ENCODE measurements at regions not wholly inside any gene's neighbourhood (a gene's known extent, or its start where the extent isn't known, plus 50 kb on each side); places are given as distances from the start of the nearest gene placed in this dataset.

- no peaks in the 10 kb centered on the region for H3K36me3 ChIP-seq (ENCODE audit: insufficient read depth, low read length)
- no peak overlapping the region for H3K9ac ChIP-seq (ENCODE audit: low read length)
- H2AFZ ChIP-seq (ENCODE audit: low read depth, low read length), result no peak overlapping the region
- H4K20me1 ChIP-seq (ENCODE audit: insufficient read depth), result no peaks in the 10 kb centered on the region
- no peaks in the 10 kb centered on the region for H3K9me2 ChIP-seq (ENCODE audit: insufficient read depth, low read length)
- TF ChIP-seq POLR2AphosphoS5 (IDR thresholded peaks at IDR 0.05) (no peak), CTCF (IDR thresholded peaks at IDR 0.05; ENCODE audit: poor library complexity, severe bottlenecking) (no peak), EZH2 (IDR thresholded peaks at IDR 0.05; ENCODE audit: borderline replicate concordance, insufficient read depth, low read length, poor library complexity, severe bottlenecking) (no peak), TAF1 (IDR thresholded peaks at IDR 0.05; ENCODE audit: low read depth) (no peak), MXI1 (conservative IDR thresholded peaks at IDR 0.05; ENCODE audit: poor library complexity, severe bottlenecking) (no peak), SMC3 (conservative IDR thresholded peaks at IDR 0.05; ENCODE audit: poor library complexity) (no peak), EP300 (conservative IDR thresholded peaks at IDR 0.05; ENCODE audit: poor library complexity, severe bottlenecking) (no peak), RAD21 (conservative IDR thresholded peaks at IDR 0.05) (no peak)
- TF ChIP-seq, protein P1, sequence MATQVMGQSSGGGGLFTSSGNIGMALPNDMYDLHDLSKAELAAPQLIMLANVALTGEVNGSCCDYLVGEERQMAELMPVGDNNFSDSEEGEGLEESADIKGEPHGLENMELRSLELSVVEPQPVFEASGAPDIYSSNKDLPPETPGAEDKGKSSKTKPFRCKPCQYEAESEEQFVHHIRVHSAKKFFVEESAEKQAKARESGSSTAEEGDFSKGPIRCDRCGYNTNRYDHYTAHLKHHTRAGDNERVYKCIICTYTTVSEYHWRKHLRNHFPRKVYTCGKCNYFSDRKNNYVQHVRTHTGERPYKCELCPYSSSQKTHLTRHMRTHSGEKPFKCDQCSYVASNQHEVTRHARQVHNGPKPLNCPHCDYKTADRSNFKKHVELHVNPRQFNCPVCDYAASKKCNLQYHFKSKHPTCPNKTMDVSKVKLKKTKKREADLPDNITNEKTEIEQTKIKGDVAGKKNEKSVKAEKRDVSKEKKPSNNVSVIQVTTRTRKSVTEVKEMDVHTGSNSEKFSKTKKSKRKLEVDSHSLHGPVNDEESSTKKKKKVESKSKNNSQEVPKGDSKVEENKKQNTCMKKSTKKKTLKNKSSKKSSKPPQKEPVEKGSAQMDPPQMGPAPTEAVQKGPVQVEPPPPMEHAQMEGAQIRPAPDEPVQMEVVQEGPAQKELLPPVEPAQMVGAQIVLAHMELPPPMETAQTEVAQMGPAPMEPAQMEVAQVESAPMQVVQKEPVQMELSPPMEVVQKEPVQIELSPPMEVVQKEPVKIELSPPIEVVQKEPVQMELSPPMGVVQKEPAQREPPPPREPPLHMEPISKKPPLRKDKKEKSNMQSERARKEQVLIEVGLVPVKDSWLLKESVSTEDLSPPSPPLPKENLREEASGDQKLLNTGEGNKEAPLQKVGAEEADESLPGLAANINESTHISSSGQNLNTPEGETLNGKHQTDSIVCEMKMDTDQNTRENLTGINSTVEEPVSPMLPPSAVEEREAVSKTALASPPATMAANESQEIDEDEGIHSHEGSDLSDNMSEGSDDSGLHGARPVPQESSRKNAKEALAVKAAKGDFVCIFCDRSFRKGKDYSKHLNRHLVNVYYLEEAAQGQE (IDR thresholded peaks at IDR 0.05; ENCODE audit: borderline replicate concordance), result no peak
- H3F3A ChIP-seq (ENCODE audit: insufficient read depth, low read length, poor library complexity, severe bottlenecking), result no peaks in the 10 kb centered on the region
- H3K27ac ChIP-seq (ENCODE audit: low read length), result no peak overlapping the region
- H3K27me3 ChIP-seq (ENCODE audit: insufficient read depth, low read depth, low read length), result peaks cover 13% of the 10 kb centered on the region
- H3K79me2 ChIP-seq (replicated peaks; ENCODE audit: insufficient read depth, low read length), result no peaks in the 10 kb centered on the region
- no peaks in the 10 kb centered on the region for H3K9me3 ChIP-seq (ENCODE audit: low read length)
- H3K4me3 ChIP-seq (ENCODE audit: low read length), result no peak overlapping the region
- no peak overlapping the region for H3K4me2 ChIP-seq (ENCODE audit: low read length)
Measured at GRCh38 chr11:19294444-19294843, 53.7 kb upstream of the E2F8 start.

GRCh38 chr11:19291064-19291463, 50.3 kb upstream of the E2F8 start:
- Histone ChIP-seq H3K27me3 (ENCODE audit: insufficient read depth, low read depth, low read length) (no peaks in the 10 kb centered on the region), H3K27ac (ENCODE audit: low read length) (no peak overlapping the region), H3K36me3 (ENCODE audit: insufficient read depth, low read length) (no peaks in the 10 kb centered on the region), H2AFZ (ENCODE audit: low read depth, low read length) (no peak overlapping the region), H3K79me2 (replicated peaks; ENCODE audit: insufficient read depth, low read length) (no peaks in the 10 kb centered on the region), H3K4me3 (ENCODE audit: low read length) (no peak overlapping the region), H3K9me3 (ENCODE audit: low read length) (no peaks in the 10 kb centered on the region), H3F3A (ENCODE audit: insufficient read depth, low read length, poor library complexity, severe bottlenecking) (no peaks in the 10 kb centered on the region), H3K9me2 (ENCODE audit: insufficient read depth, low read length) (no peaks in the 10 kb centered on the region), H3K9ac (ENCODE audit: low read length) (no peak overlapping the region), H4K20me1 (ENCODE audit: insufficient read depth) (no peaks in the 10 kb centered on the region), H3K4me2 (ENCODE audit: low read length) (no peak overlapping the region)
- TF ChIP-seq RAD21 (conservative IDR thresholded peaks at IDR 0.05) (no peak), POLR2AphosphoS5 (IDR thresholded peaks at IDR 0.05) (no peak), SMC3 (conservative IDR thresholded peaks at IDR 0.05; ENCODE audit: poor library complexity) (no peak)

Small RNA genes lying in the stretch of these regions (small RNA-seq; reads per million reads assigned to genes)
- 0 reads per million in 3 experiments for gene MIR4486
- gene RF00408, result 0 reads per million in 3 experiments
- gene RNA5SP335, result 0 to 0.03 (median 0) reads per million in 3 experiments

All from neural cell (in vitro differentiated cells).